Ovary (tissue), 3 donors: ENCODE measurements at regions not wholly inside any gene's neighbourhood (a gene's known extent, or its start where the extent isn't known, plus 50 kb on each side); places are given as distances from the start of the nearest gene placed in this dataset.

Experiments used
- CTCF ChIP-seq, 3 donors: fragments of 450-650 bp in 2 of 3; fragments of 200-600 bp in 1 of 3; IDR thresholded peaks; one replicate each; pipeline versions ENCODE4 v1.5.1 to v1.8.0; 2016 to 2022; ENCODE audit warnings: antibody characterized with exemption in 3 of 3, mild to moderate bottlenecking in 1 of 3
- EP300 ChIP-seq: sonication (generic); formaldehyde crosslinking; IDR thresholded peaks from one replicate; pipeline ENCODE4 v1.6.1; 2017; ENCODE audit warnings: antibody characterized with exemption
- POLR2A ChIP-seq: fragments of 450-650 bp; IDR thresholded peaks from one replicate; pipeline ENCODE4 v1.6.1; 2017; ENCODE audit warnings: antibody characterized with exemption, mild to moderate bottlenecking, moderate library complexity
- donor health status: DM: no; HTN: no; CAD: no.

- TF ChIP-seq EP300 (no peak), CTCF (IDR thresholded peaks at IDR 0.05) (no peak), POLR2A (no peak)
Measured at GRCh38 chr3:197407526-197407925, 109.1 kb upstream of the DLG1 start.
